Ascending aorta (tissue), 2 donors: ENCODE measurements at regions not wholly inside any gene's neighbourhood (a gene's known extent, or its start where the extent isn't known, plus 50 kb on each side); places are given as distances from the start of the nearest gene placed in this dataset.

Source experiments
- DNase-seq, 2 donors: peaks; one replicate each; pipeline ENCODE4 v3.0.0-alpha.2; 2019; ENCODE audit warnings: low spot score in 2 of 2
- H3K27ac ChIP-seq, 2 donors: fragments of 200-600 bp; sonication (generic); one replicate each; pipeline ENCODE4 v1.5.1; 2016 to 2017; ENCODE audit warnings: mild to moderate bottlenecking in 1 of 2
- H3K27me3 ChIP-seq: fragments of 200-600 bp; sonication (generic); one replicate; pipeline ENCODE4 v1.5.1; 2017
- H3K36me3 ChIP-seq, 2 donors: fragments of 200-600 bp; sonication (generic); one replicate each; pipeline ENCODE4 v1.5.1; 2016
- H3K4me1 ChIP-seq, 2 donors: fragments of 200-600 bp; sonication (generic); one replicate each; pipeline ENCODE4 v1.5.1; 2016 to 2017; ENCODE audit warnings: mild to moderate bottlenecking in 1 of 2
- H3K4me3 ChIP-seq, 2 donors: fragments of 200-600 bp; sonication (generic); one replicate each; pipeline ENCODE4 v1.5.1; 2016 to 2017; ENCODE audit warnings: mild to moderate bottlenecking in 1 of 2
- H3K9me3 ChIP-seq, 2 donors: fragments of 200-600 bp; sonication (generic); one replicate each; pipeline ENCODE4 v1.5.1; 2016
- intact Hi-C: fragments of 100-400 bp; cut with DNase I; formaldehyde crosslinking; loops from one replicate; pipeline ENCODE4 v1.15.1; 2023
- TF ChIP-seq, protein P1 (sequence below), 3 experiments: fragments of 200-600 bp in 2 of 3; fragments of 450-650 bp in 1 of 3; sonication (generic) in 2 of 3; IDR thresholded peaks; one replicate each; pipeline ENCODE4 v1.5.1; 2016 to 2019; ENCODE audit warnings: antibody characterized with exemption in 3 of 3, mild to moderate bottlenecking in 1 of 3, moderate library complexity in 1 of 3

DNA sequence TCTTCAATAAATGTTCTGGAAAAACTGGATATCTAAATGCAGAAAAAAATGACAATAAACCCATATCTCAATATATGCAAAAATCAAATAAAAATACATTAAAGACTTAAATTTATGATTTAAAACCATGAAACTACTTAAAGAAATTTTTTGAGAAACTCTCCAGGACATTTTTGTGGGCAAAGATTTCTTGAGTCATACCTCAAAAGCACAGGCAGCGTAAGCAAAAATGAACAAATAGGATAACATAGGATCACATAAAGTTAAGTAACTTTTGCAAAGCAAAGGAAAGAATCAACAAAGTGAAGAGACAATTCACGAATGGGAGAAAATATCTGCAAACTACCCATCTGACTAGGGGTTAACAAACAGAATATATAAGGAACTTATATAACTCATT is 1545.5 kb downstream of the SUCLG1 start:
- Histone ChIP-seq H3K27ac (no peak overlapping the region), H3K4me1 (no peaks in the 10 kb centered on the region), H3K36me3 (no peaks in the 10 kb centered on the region), H3K4me3 (no peak overlapping the region), H3K27me3 (no peaks in the 10 kb centered on the region), H3K9me3 (no peaks in the 10 kb centered on the region)
- DNase-seq: no peak
- intact Hi-C loops: no loop called here
- TF ChIP-seq, protein P1, sequence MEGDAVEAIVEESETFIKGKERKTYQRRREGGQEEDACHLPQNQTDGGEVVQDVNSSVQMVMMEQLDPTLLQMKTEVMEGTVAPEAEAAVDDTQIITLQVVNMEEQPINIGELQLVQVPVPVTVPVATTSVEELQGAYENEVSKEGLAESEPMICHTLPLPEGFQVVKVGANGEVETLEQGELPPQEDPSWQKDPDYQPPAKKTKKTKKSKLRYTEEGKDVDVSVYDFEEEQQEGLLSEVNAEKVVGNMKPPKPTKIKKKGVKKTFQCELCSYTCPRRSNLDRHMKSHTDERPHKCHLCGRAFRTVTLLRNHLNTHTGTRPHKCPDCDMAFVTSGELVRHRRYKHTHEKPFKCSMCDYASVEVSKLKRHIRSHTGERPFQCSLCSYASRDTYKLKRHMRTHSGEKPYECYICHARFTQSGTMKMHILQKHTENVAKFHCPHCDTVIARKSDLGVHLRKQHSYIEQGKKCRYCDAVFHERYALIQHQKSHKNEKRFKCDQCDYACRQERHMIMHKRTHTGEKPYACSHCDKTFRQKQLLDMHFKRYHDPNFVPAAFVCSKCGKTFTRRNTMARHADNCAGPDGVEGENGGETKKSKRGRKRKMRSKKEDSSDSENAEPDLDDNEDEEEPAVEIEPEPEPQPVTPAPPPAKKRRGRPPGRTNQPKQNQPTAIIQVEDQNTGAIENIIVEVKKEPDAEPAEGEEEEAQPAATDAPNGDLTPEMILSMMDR (IDR thresholded peaks at IDR 0.05): no peak

GRCh38 chr2:82896117-82896516 is 1563.0 kb downstream of the SUCLG1 start:
- H3K4me3 ChIP-seq: no peak overlapping the region
- no peaks in the 10 kb centered on the region for H3K36me3 ChIP-seq
- TF ChIP-seq, protein P1 (IDR thresholded peaks at IDR 0.05): no peak
- H3K9me3 ChIP-seq: no peaks in the 10 kb centered on the region
- H3K4me1 ChIP-seq: no peaks in the 10 kb centered on the region
- no peak for DNase-seq
- no peak overlapping the region for H3K27ac ChIP-seq
- no peaks in the 10 kb centered on the region for H3K27me3 ChIP-seq
- intact Hi-C loops: no loop called here

GRCh38 chr2:82893190-82893589 is 1565.9 kb downstream of the SUCLG1 start:
- Histone ChIP-seq H3K4me3 (no peak overlapping the region), H3K27ac (no peak overlapping the region), H3K4me1 (no peaks in the 10 kb centered on the region), H3K36me3 (no peaks in the 10 kb centered on the region), H3K9me3 (no peaks in the 10 kb centered on the region), H3K27me3 (no peaks in the 10 kb centered on the region)
- no peak for DNase-seq
- intact Hi-C loops: no loop called here
- TF ChIP-seq, protein P1 (IDR thresholded peaks at IDR 0.05): no peak

- no peak overlapping the region for H3K27ac ChIP-seq
- no peaks in the 10 kb centered on the region for H3K27me3 ChIP-seq
- TF ChIP-seq, protein P1 (IDR thresholded peaks at IDR 0.05): no peak
- H3K9me3 ChIP-seq: peaks cover 0 to 4% of the 10 kb centered on the region in 2 donors
- intact Hi-C loops: no loop called here
- H3K4me3 ChIP-seq: no peak overlapping the region
- no peak for DNase-seq
- no peaks in the 10 kb centered on the region for H3K36me3 ChIP-seq
- no peaks in the 10 kb centered on the region for H3K4me1 ChIP-seq
These were observed 1579.3 kb downstream of the SUCLG1 start for GRCh38 chr2:82879803-82880202.

GRCh38 chr2:82875858-82876257 is 1583.2 kb downstream of the SUCLG1 start:
- no peaks in the 10 kb centered on the region for H3K27me3 ChIP-seq
- TF ChIP-seq, protein P1 (IDR thresholded peaks at IDR 0.05): no peak
- no peak overlapping the region for H3K4me3 ChIP-seq
- peaks cover 0 to 4% of the 10 kb centered on the region in 2 donors for H3K9me3 ChIP-seq
- no peak for DNase-seq
- H3K27ac ChIP-seq: no peak overlapping the region
- H3K4me1 ChIP-seq: no peaks in the 10 kb centered on the region
- no peaks in the 10 kb centered on the region for H3K36me3 ChIP-seq
- intact Hi-C loops: no loop called here

- DNase-seq: no peak
- intact Hi-C loops: no loop called here
- Histone ChIP-seq H3K36me3 (no peaks in the 10 kb centered on the region), H3K27ac (no peak overlapping the region), H3K9me3 (no peaks in the 10 kb centered on the region), H3K4me3 (no peak overlapping the region), H3K27me3 (no peaks in the 10 kb centered on the region), H3K4me1 (no peaks in the 10 kb centered on the region)
- TF ChIP-seq, protein P1 (IDR thresholded peaks at IDR 0.05): no peak
These were observed 1601.1 kb downstream of the SUCLG1 start for GRCh38 chr2:82857967-82858366.
